SK-N-MC (cell line): ENCODE measurements at regions not wholly inside any gene's neighbourhood (a gene's known extent, or its start where the extent isn't known, plus 50 kb on each side); places are given as distances from the start of the nearest gene placed in this dataset.

ENCODE experiments used
- DNase-seq: peaks from one replicate; pipeline ENCODE4 v3.0.0-alpha.2; 2011; ENCODE audit warnings: low read depth, low spot score
- H3K27ac ChIP-seq: fragments of 200-600 bp; sonication (generic); 2 replicates; pipeline ENCODE4 v1.5.1; 2016; ENCODE audit warnings: mixed run types
- H3K36me3 ChIP-seq: fragments of 200-600 bp; sonication (generic); 2 replicates; pipeline ENCODE4 v1.6.1; 2017; ENCODE audit warnings: antibody characterized with exemption, low read length, mixed read lengths; ENCODE audit not compliant: insufficient read depth
- H3K4me3 ChIP-seq: fragments of 200-600 bp; sonication (generic); 2 replicates; pipeline ENCODE4 v1.5.1; 2016
- H3K9ac ChIP-seq: fragments of 200-600 bp; sonication (generic); 2 replicates; pipeline ENCODE4 v1.8.0; 2017; ENCODE audit warnings: mixed run types, mixed read lengths; ENCODE audit not compliant: insufficient read length
- H3K9me3 ChIP-seq: fragments of 200-600 bp; sonication (generic); 2 replicates; pipeline ENCODE4 v1.6.1; 2017; ENCODE audit warnings: low read depth, mild to moderate bottlenecking, antibody characterized with exemption, low read length, moderate library complexity, mixed read lengths
- EZH2 ChIP-seq: fragments of 200-600 bp; sonication (generic); IDR thresholded peaks from one replicate; pipeline ENCODE4 v1.6.1; 2017; ENCODE audit warnings: antibody characterized with exemption
- FOXP2 ChIP-seq: optimal IDR thresholded peaks from 2 replicates; pipeline ENCODE3; 2011; ENCODE audit warnings: mild to moderate bottlenecking, moderate library complexity; ENCODE audit not compliant: insufficient read depth; ENCODE audit errors: extremely low read length, control extremely low read depth
- POLR2AphosphoS5 ChIP-seq: IDR thresholded peaks from 2 replicates; pipeline ENCODE4 v1.6.1; 2012; ENCODE audit warnings: mild to moderate bottlenecking, low read depth, low read length, borderline replicate concordance

GRCh38 chr5:51518607-51519006, 135.4 kb downstream of the ISL1 start:
- no peak overlapping the region for H3K9ac ChIP-seq
- TF ChIP-seq EZH2: no peak
- TF ChIP-seq FOXP2: no peak
- TF ChIP-seq POLR2AphosphoS5: no peak
- H3K4me3 ChIP-seq: no peak overlapping the region

GRCh38 chr5:51521583-51521982, 138.3 kb downstream of the ISL1 start:
- TF ChIP-seq POLR2AphosphoS5 (no peak), FOXP2 (no peak), EZH2 (no peak)
- Histone ChIP-seq H3K36me3 (no peaks in the 10 kb centered on the region), H3K4me3 (no peak overlapping the region), H3K9ac (no peak overlapping the region), H3K27ac (no peak overlapping the region), H3K9me3 (no peaks in the 10 kb centered on the region)
- no peak for DNase-seq

More at GRCh38 chr5:51518607-51519006, 135.4 kb downstream of the ISL1 start:
- no peaks in the 10 kb centered on the region for H3K9me3 ChIP-seq
- DNase-seq: no peak
- no peak overlapping the region for H3K27ac ChIP-seq
- no peaks in the 10 kb centered on the region for H3K36me3 ChIP-seq

- Histone ChIP-seq H3K27ac (no peak overlapping the region), H3K9ac (no peak overlapping the region), H3K36me3 (no peaks in the 10 kb centered on the region), H3K4me3 (no peak overlapping the region), H3K9me3 (no peaks in the 10 kb centered on the region)
- TF ChIP-seq EZH2 (no peak), POLR2AphosphoS5 (no peak), FOXP2 (no peak)
- no peak for DNase-seq
Observed at GRCh38 chr5:51539232-51539631, 156.0 kb downstream of the ISL1 start.

GRCh38 chr5:51544031-51544785, 161.0 kb downstream of the ISL1 start:
- Histone ChIP-seq H3K36me3 (no peaks in the 10 kb centered on the region), H3K27ac (no peak overlapping the region), H3K9ac (no peak overlapping the region), H3K4me3 (no peak overlapping the region), H3K9me3 (no peaks in the 10 kb centered on the region)
- no peak for DNase-seq
- no peak for TF ChIP-seq EZH2
- TF ChIP-seq FOXP2: no peak
- no peak for TF ChIP-seq POLR2AphosphoS5

GRCh38 chr5:51556833-51557232, 173.6 kb downstream of the ISL1 start:
- TF ChIP-seq FOXP2 (no peak), EZH2 (no peak), POLR2AphosphoS5 (no peak)
- Histone ChIP-seq H3K9ac (no peak overlapping the region), H3K27ac (no peak overlapping the region), H3K9me3 (no peaks in the 10 kb centered on the region), H3K36me3 (no peaks in the 10 kb centered on the region), H3K4me3 (no peak overlapping the region)
- DNase-seq: no peak

- no peak for DNase-seq
- Histone ChIP-seq H3K36me3 (no peaks in the 10 kb centered on the region), H3K9me3 (no peaks in the 10 kb centered on the region), H3K9ac (no peak overlapping the region), H3K4me3 (no peak overlapping the region), H3K27ac (no peak overlapping the region)
- no peak for TF ChIP-seq POLR2AphosphoS5
- no peak for TF ChIP-seq FOXP2
- no peak for TF ChIP-seq EZH2
Observed at GRCh38 chr5:51558682-51559081, 175.4 kb downstream of the ISL1 start.

- Histone ChIP-seq H3K9me3 (no peaks in the 10 kb centered on the region), H3K9ac (no peak overlapping the region), H3K36me3 (no peaks in the 10 kb centered on the region), H3K27ac (no peak overlapping the region), H3K4me3 (no peak overlapping the region)
- no peak for TF ChIP-seq POLR2AphosphoS5
- DNase-seq: no peak
Observed at GRCh38 chr5:51559339-51559738, 176.1 kb downstream of the ISL1 start.

GRCh38 chr5:51559921-51560658, 176.8 kb downstream of the ISL1 start:
- Histone ChIP-seq H3K9ac (no peak overlapping the region), H3K36me3 (no peaks in the 10 kb centered on the region), H3K9me3 (no peaks in the 10 kb centered on the region), H3K27ac (no peak overlapping the region), H3K4me3 (no peak overlapping the region)
- TF ChIP-seq POLR2AphosphoS5 (no peak), FOXP2 (no peak), EZH2 (no peak)
- DNase-seq: no peak
